ENCODE measurements at regions not wholly inside any gene's neighbourhood (a gene's known extent, or its start where the extent isn't known, plus 50 kb on each side); places are given as distances from the start of the nearest gene placed in this dataset.
"Not testable (repeated sequence)": the region's sequence is repeated elsewhere in the genome, so short reads cannot be mapped to it uniquely, and the experiment has no call there.

- DNase-seq (ENCODE audit: low read depth) = not testable (repeated sequence)
Observed at GRCh38 chr7:149992366-149992765, 118.6 kb downstream of the ATP6V0E2 start.

DNA sequence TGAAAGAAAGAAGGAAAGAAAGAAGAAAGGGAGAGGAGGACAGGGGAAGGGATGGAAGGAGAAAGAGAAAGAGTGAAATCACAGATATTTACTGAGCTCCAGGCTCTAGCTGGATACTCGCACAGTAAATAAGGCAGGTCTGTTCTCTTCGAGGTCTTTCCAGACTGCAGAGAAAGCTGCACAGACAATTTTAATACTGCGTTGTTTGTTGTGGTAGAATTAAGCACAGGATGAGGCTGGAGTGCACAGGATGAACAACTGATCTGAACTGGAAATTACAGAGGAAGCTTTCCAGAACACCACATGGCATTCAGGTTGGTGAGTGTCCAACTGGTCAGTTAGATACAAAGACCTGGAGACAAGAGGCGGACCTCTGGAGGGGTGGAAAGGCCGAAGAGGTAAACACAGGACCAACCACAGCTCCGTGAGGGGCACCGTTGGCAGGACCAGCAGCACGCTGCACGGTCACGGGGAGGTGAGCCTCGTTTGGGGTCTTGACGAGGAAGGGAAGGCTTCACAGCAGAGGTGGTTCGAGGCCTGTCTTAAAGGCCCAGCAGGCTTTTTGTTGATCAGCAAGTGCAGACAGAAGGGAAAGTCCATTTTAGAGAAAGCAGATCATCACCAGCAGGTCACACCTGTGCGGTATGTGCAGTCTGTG lies 121.7 kb downstream of the ATP6V0E2 start:
- DNase-seq (ENCODE audit: low read depth) = not testable (repeated sequence)

DNA sequence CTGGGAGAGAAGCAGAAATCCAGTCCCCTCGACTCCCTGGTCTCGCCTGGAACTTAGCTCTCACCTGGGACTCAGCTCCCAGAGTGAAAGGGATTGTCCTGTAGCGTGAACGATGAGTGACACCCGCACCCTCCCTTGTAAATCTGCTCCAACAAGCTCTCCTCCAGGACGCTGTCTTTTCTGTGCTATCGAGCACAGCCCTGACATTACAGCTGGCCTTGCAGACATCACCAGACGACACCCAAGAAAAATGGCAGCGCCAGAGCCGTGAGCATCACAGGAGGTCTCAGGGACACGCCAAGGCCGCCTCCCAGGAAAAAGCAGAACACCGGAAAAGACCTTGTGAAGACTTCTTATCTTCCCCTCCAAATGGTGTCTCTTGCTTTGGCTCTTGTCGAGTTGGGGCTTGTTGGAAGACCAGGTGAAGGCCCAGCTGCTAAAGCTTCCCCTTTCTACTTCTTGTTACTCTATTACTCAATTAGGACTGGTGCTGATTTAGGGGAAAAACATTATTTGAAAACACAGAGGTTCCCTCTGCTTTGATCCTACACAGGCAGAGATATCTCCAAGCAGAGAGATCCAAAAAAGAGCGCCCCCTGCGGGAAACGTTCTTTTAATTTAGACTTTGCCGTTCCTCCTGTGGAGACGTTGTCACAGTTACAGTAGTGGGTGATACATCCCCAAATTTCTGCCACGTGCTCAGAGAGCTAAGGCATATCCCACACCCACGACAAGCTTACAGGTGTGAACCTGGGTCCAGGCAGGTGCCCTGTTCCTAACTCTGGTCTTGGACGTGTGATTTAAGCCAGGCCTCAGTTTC lies 127.2 kb downstream of the ATP6V0E2 start:
- not testable (repeated sequence) for DNase-seq (ENCODE audit: low read depth)

GRCh38 chr7:150003304-150003810 lies 129.6 kb downstream of the ATP6V0E2 start:
- no peak for DNase-seq (ENCODE audit: low read depth)

DNA sequence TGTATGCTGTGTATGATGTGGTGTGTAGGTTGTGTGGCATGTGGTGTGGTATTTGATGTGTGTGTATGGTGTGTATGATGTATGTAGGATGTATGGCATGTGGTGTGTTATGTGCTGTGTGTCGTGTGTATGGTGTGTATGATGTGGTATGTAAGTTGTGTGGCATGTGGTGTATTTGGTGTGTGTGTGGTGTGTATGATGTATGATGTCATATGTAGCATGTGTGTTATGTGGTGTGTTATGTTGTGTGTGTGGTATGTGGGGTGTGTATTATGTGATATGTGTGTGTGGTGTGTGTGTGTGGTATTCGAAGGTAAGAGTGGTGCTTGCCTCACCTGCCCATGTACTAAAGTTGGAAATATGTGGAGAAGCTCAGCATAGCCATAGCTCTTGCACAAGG lies 130.2 kb downstream of the ATP6V0E2 start:
- DNase-seq (ENCODE audit: low read depth) = not testable (repeated sequence)

GRCh38 chr7:150004843-150005242 lies 131.1 kb downstream of the ATP6V0E2 start:
- DNase-seq (ENCODE audit: low read depth) = not testable (repeated sequence)

DNA sequence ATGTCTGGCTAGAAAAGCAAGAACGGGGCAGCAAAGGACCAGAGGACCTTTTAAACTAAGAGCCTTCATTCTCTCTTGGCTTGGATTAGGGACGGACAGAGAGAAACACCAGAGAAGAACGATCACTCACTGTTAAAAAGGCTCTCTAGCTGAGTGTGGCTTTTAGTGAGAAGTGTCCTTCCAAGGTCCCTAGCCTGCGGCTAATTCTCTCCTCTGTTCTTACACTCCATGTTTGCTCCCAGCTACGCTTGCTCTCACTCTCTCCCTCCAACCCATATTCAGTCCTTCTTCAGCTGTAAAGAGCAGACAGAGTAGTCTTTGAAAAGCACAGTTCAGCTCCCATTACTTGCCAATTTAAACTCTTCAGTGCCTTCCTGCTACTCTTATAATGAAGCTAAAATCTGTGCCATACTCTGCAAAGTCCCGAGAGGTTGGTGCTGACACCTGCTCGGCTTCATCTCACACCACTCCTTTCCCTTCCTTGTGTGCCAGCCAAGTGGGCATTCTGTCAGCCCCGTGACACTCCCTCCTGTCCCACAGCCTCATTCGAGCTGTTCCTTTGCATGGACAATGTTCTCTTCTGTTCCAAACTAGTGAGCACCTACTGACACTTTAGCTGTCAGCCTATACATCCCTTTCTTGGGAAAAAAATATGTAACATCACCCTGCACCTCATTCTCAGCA lies 136.0 kb downstream of the ATP6V0E2 start:
- not testable (repeated sequence) for DNase-seq (ENCODE audit: low read depth)

- DNase-seq (ENCODE audit: low read depth) = not testable (repeated sequence)
Observed at GRCh38 chr7:150016651-150017189, 143.0 kb downstream of the ATP6V0E2 start.

DNA sequence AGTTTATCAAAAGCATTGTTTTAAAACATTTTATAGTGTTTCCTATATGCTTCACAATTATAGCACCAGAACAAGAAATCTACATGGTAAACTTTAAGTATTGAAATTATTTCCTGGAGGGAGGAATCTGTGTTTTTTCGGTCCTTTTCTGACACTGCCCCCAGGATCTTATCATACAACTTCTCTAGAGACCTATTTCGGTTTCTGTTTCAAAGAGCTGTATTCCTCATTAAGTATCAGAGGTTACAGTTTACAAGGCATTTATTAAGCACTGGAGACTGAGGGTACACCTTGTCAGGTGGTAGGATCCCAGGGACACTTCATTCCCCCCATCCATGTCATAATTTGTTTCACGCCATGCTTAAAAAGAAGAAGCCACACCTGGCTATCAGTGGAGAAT lies 146.4 kb downstream of the ATP6V0E2 start:
- DNase-seq (ENCODE audit: low read depth) = not testable (repeated sequence)

DNA sequence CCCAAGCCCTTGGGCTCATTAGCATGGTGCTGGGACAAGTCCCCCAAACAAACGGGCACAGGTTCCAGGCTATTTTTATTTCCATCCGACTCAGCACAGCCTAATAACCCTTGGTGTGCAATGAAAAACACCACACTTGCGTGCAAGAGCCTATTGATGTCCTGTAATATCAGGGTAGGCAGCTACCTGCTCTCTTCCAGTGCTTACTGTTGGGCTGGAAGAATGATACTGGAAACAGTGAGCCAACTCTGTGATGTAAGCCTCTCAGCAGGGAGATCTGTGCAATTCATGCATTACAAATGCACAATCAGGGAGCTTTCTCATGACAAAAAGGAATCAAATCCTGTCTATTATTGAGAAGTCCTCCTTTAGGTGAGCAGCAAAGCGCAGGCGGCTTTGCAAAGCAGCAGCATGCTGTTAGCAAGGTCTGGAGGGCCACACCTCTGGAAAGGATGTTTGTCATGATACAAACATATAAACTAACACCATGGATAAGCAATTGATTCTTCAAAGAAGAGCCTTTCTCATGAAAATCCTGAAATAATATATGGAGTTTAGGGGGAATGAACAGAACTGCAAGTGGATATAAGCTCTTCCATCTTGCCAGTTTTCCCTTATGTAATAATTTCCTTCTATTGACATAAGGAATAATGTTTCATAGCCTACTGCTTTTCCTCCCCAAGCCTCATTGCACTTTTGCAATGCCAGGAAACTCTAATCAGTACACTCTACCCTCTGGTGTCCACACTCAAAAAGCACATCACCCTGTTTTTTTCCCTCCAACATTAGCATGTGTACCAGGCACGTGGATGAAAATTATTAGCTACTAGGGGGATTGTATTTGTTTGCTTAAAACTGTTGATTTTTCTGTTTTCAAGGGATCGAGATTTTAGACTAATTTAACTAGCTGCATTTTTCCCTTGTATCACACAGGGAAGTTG lies 151.1 kb downstream of the ATP6V0E2 start:
- not testable (repeated sequence) for DNase-seq (ENCODE audit: low read depth)

GRCh38 chr7:150025802-150026201 lies 152.0 kb downstream of the ATP6V0E2 start:
- DNase-seq (ENCODE audit: low read depth) = not testable (repeated sequence)

GRCh38 chr7:150028344-150029012 lies 154.7 kb downstream of the ATP6V0E2 start:
- DNase-seq (ENCODE audit: low read depth) = not testable (repeated sequence)

- not testable (repeated sequence) for DNase-seq (ENCODE audit: low read depth)
Observed at GRCh38 chr7:150029013-150029389, 155.2 kb downstream of the ATP6V0E2 start.

- not testable (repeated sequence) for DNase-seq (ENCODE audit: low read depth)
Observed at GRCh38 chr7:150031733-150032132, 158.0 kb downstream of the ATP6V0E2 start.

DNA sequence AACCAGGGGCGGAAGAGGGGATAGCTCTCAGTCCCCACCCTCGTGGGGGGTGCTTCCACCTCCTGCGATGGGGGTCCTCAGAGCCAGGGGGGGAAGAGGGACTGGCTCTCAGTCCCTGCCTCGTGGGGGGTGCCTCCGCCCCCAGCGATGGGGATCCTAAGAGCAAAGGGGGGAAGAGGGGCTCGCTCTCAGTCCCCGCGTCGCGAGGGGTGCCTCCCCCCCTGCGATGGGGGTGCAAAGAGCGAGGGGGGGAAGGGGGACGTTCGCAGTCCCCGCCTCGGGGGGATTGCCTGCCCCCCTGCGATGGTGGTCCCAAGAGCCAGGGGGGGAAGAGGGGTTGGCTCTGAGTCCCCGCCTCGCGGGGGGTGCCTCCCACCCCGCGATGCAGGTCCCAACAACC lies 159.9 kb downstream of the ATP6V0E2 start:
- DNase-seq (ENCODE audit: low read depth) = not testable (repeated sequence)

DNA sequence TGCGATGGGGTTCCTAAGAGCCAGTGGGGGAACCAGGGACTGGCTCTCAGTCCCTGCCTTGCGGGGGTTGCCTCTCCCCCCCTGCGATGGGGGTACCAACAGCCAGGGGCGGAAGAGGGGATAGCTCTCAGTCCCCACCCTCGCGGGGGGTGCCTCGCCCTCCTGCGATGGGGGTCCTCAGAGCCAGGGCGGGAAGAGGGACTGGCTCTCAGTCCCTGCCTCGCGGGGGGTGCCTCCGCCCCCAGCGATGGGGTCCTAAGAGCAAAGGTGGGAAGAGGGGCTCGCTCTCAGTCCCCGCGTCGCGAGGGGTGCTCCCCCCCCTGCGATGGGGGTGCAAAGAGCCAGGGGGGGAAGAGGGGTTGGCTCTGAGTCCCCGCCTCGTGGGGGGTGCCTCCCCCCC lies 162.0 kb downstream of the ATP6V0E2 start:
- not testable (repeated sequence) for DNase-seq (ENCODE audit: low read depth)

DNA sequence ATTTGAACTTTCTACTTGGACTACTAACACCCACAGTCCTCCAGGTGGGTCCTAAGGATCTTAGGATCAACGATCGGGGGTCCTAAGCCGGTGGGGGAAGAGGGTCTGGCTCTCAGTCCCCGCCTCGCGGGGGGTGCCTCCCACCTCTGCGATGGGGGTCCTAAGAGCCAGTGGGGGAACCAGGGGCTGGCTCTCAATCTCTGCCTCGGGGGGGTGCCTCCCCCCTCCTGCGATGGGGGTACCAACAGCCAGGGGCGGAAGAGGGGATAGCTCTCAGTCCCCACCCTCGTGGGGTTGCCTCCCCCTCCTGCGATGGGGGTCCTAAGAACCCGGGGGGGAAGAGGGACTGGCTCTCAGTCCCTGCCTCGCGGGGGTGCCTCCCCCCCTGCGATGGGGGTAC lies 165.3 kb downstream of the ATP6V0E2 start:
- not testable (repeated sequence) for DNase-seq (ENCODE audit: low read depth)

- DNase-seq (ENCODE audit: low read depth) = not testable (repeated sequence)
Observed at GRCh38 chr7:150042281-150042680, 168.5 kb downstream of the ATP6V0E2 start.

DNA sequence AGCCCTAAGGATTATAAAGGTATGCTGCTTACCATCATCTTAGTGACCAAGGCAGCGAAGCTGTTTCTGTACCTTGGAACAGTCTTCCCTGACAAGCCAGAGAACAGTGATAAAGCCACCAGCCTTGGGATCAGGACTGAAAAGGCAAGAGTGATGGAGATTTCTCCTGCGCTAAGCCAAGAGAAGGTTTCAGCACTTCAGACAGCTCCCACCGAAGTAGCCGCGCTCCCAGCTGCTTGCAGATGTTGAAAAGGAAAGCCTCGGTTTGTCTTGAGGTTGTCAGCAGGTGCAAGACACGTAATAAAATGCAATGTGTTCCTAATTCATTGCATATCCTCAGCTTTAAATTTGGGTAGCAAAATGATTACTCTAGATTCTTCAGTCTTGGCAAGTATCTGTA lies 171.0 kb downstream of the ATP6V0E2 start:
- peak; percentile 28 for DNase-seq (ENCODE audit: low read depth)

DNA sequence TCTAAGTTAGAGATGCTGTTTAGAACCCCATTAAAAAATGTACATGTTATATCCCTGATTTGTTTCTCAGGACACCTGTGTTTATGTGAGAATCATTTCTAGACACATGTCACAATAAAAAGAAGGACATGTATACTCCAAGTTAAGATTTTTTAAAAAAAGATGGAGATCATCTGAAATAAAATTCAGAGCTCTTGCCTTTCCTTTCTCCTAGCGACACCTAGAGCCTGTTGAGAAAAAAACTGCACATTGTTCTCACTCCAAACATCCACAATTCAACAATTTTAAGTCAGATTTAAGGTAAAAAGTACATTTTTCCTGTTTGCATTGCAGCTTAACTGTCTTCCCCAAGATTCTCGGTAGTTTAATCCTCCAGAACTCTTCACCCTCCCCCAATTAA lies 171.8 kb downstream of the ATP6V0E2 start:
- DNase-seq (ENCODE audit: low read depth) = not testable (repeated sequence)

Measured in LHCN-M2 (cell line).